ENCODE measurements at regions not wholly inside any gene's neighbourhood (a gene's known extent, or its start where the extent isn't known, plus 50 kb on each side); places are given as distances from the start of the nearest gene placed in this dataset.

- Histone ChIP-seq H4K20me1 (ENCODE audit: insufficient read depth) (no peaks in the 10 kb centered on the region), H3K27ac (no peak overlapping the region), H3K4me3 (no peak overlapping the region), H3K27me3 (ENCODE audit: insufficient read depth, low read depth) (no peaks in the 10 kb centered on the region), H3F3A (ENCODE audit: insufficient read depth, low read depth) (no peaks in the 10 kb centered on the region), H3K79me2 (ENCODE audit: low read depth) (no peaks in the 10 kb centered on the region), H3K9me3 (ENCODE audit: insufficient read depth, low read depth) (no peaks in the 10 kb centered on the region), H3K4me1 (replicated peaks; ENCODE audit: insufficient read depth) (no peaks in the 10 kb centered on the region), H2AFZ (no peak overlapping the region), H3K36me3 (ENCODE audit: low read depth) (no peaks in the 10 kb centered on the region), H3K4me2 (no peak overlapping the region), H3K9me2 (ENCODE audit: insufficient read depth) (no peaks in the 10 kb centered on the region)
- POLR2A ChIA-PET (ENCODE audit: unreplicated experiment), result no interaction called here
- BruUV-seq (replicated peaks), result no TSS peak
- intact Hi-C loops (cut with micrococcal nuclease; ENCODE audit: unreplicated experiment), result no loop called here
- no peak for TF ChIP-seq EZH2 (IDR thresholded peaks at IDR 0.05; ENCODE audit: low read depth)
- TF ChIP-seq CTCF (conservative IDR thresholded peaks at IDR 0.05), result no peak
- CTCF ChIA-PET, result no interaction called here
- no peak for DNase-seq
These were observed 390.8 kb downstream of the SHANK2 start for GRCh38 chr11:70861559-70861958.

- Histone ChIP-seq H3F3A (ENCODE audit: insufficient read depth, low read depth) (no peaks in the 10 kb centered on the region), H3K9me3 (ENCODE audit: insufficient read depth, low read depth) (no peaks in the 10 kb centered on the region), H3K9me2 (ENCODE audit: insufficient read depth) (no peaks in the 10 kb centered on the region), H3K4me3 (no peak overlapping the region), H3K27ac (no peak overlapping the region), H3K27me3 (ENCODE audit: insufficient read depth, low read depth) (no peaks in the 10 kb centered on the region), H2AFZ (no peak overlapping the region), H4K20me1 (ENCODE audit: insufficient read depth) (no peaks in the 10 kb centered on the region), H3K79me2 (ENCODE audit: low read depth) (no peaks in the 10 kb centered on the region), H3K4me2 (no peak overlapping the region), H3K4me1 (replicated peaks; ENCODE audit: insufficient read depth) (no peaks in the 10 kb centered on the region), H3K36me3 (ENCODE audit: low read depth) (no peaks in the 10 kb centered on the region)
- POLR2A ChIA-PET (ENCODE audit: unreplicated experiment), result no interaction called here
- BruUV-seq (replicated peaks), result no TSS peak
- DNase-seq, result no peak
- TF ChIP-seq EZH2 (IDR thresholded peaks at IDR 0.05; ENCODE audit: low read depth) (no peak), CTCF (conservative IDR thresholded peaks at IDR 0.05) (no peak)
- intact Hi-C loops (cut with micrococcal nuclease; ENCODE audit: unreplicated experiment), result no loop called here
- CTCF ChIA-PET, result no interaction called here
These were observed 390.3 kb downstream of the SHANK2 start for GRCh38 chr11:70862093-70862492.

- no peak for DNase-seq
These were observed 389.2 kb downstream of the SHANK2 start for GRCh38 chr11:70863186-70863585.

More at GRCh38 chr11:70863186-70863585, 389.2 kb downstream of the SHANK2 start:
- Histone ChIP-seq H3K4me1 (replicated peaks; ENCODE audit: insufficient read depth) (no peaks in the 10 kb centered on the region), H3F3A (ENCODE audit: insufficient read depth, low read depth) (no peaks in the 10 kb centered on the region), H3K9me3 (ENCODE audit: insufficient read depth, low read depth) (no peaks in the 10 kb centered on the region), H3K9me2 (ENCODE audit: insufficient read depth) (no peaks in the 10 kb centered on the region), H3K27me3 (ENCODE audit: insufficient read depth, low read depth) (no peaks in the 10 kb centered on the region), H3K36me3 (ENCODE audit: low read depth) (no peaks in the 10 kb centered on the region), H3K79me2 (ENCODE audit: low read depth) (no peaks in the 10 kb centered on the region), H4K20me1 (ENCODE audit: insufficient read depth) (no peaks in the 10 kb centered on the region), H3K27ac (no peak overlapping the region), H2AFZ (no peak overlapping the region), H3K4me3 (no peak overlapping the region), H3K4me2 (no peak overlapping the region)
- ChIA-PET CTCF (no interaction called here), POLR2A (ENCODE audit: unreplicated experiment) (no interaction called here)
- no TSS peak for BruUV-seq (replicated peaks)
- no peak for TF ChIP-seq CTCF (conservative IDR thresholded peaks at IDR 0.05)
- no peak for TF ChIP-seq EZH2 (IDR thresholded peaks at IDR 0.05; ENCODE audit: low read depth)
- intact Hi-C loops (cut with micrococcal nuclease; ENCODE audit: unreplicated experiment), result no loop called here
